Neural progenitor cell (in vitro differentiated cells): ENCODE measurements at regions not wholly inside any gene's neighbourhood (a gene's known extent, or its start where the extent isn't known, plus 50 kb on each side); places are given as distances from the start of the nearest gene placed in this dataset.

ENCODE experiments used
- CTCF ChIP-seq: fragments of 200-600 bp; sonication (generic); IDR thresholded peaks from 2 replicates; pipeline ENCODE4 v1.5.1; 2017; ENCODE audit warnings: antibody characterized with exemption, mild to moderate bottlenecking
- EZH2phosphoT487 ChIP-seq: fragments of 200-600 bp; sonication (generic); IDR thresholded peaks from 2 replicates; pipeline ENCODE4 v1.6.1; 2017; ENCODE audit warnings: antibody characterized with exemption

- no peak for TF ChIP-seq EZH2phosphoT487
- TF ChIP-seq CTCF = no peak
Measured at GRCh38 chr5:154544646-154545045, 66.6 kb upstream of the HAND1 start.
